HEK293T (cell line): ENCODE measurements at regions not wholly inside any gene's neighbourhood (a gene's known extent, or its start where the extent isn't known, plus 50 kb on each side); places are given as distances from the start of the nearest gene placed in this dataset.
"Not testable (repeated sequence)": the region's sequence is repeated elsewhere in the genome, so short reads cannot be mapped to it uniquely, and the experiment has no call there.

ENCODE experiments used
- CTCF ChIA-PET: fragments of 350-600 bp; formaldehyde crosslinking; extraction: SDS; loops from one replicate; lab custom pipeline; 2021; ENCODE audit warnings: antibody characterized with exemption, inconsistent platforms; lab: Yijun Ruan, JAX
- POLR2A ChIA-PET: fragments of 350-600 bp; formaldehyde crosslinking; extraction: SDS; loops from one replicate; lab custom pipeline; 2020; ENCODE audit warnings: antibody characterized with exemption, inconsistent platforms; lab: Yijun Ruan, JAX
- DNase-seq: peaks from one replicate; pipeline ENCODE4 v3.0.0; 2012; ENCODE audit warnings: mixed read lengths; ENCODE audit errors: extremely low spot score
- ARNT ChIP-seq: fragments of 450-650 bp; IDR thresholded peaks from 2 replicates; pipeline ENCODE4 v1.6.1; 2017; ENCODE audit warnings: mild to moderate bottlenecking
- BHLHE40 ChIP-seq: fragments of 450-650 bp; IDR thresholded peaks from 2 replicates; pipeline ENCODE4 v1.6.1; 2016; ENCODE audit warnings: mild to moderate bottlenecking, moderate library complexity, borderline replicate concordance
- CTBP1 ChIP-seq: fragments of 450-650 bp; IDR thresholded peaks from 2 replicates; pipeline ENCODE4 v1.6.1; 2016; ENCODE audit warnings: borderline replicate concordance
- ELF4 ChIP-seq: fragments of 450-650 bp; IDR thresholded peaks from 2 replicates; pipeline ENCODE4 v1.6.1; 2017; ENCODE audit warnings: antibody characterized with exemption
- FOXA1 ChIP-seq: fragments of 450-650 bp; IDR thresholded peaks from 2 replicates; pipeline ENCODE4 v1.6.1; 2016; ENCODE audit warnings: mild to moderate bottlenecking
- FOXK2 ChIP-seq: fragments of 450-650 bp; IDR thresholded peaks from 2 replicates; pipeline ENCODE4 v1.6.1; 2016; ENCODE audit warnings: mild to moderate bottlenecking
- FOXM1 ChIP-seq: fragments of 450-650 bp; IDR thresholded peaks from 2 replicates; pipeline ENCODE4 v1.6.1; 2017; ENCODE audit warnings: mild to moderate bottlenecking, borderline replicate concordance
- HDGF ChIP-seq: fragments of 450-650 bp; IDR thresholded peaks from 2 replicates; pipeline ENCODE4 v1.6.1; 2017; ENCODE audit warnings: antibody characterized with exemption, borderline replicate concordance
- L3MBTL2 ChIP-seq: fragments of 450-650 bp; conservative IDR thresholded peaks from 2 replicates; pipeline ENCODE4 v1.6.1; 2016; ENCODE audit warnings: mild to moderate bottlenecking
- LEF1 ChIP-seq: fragments of 450-650 bp; IDR thresholded peaks from 2 replicates; pipeline ENCODE4 v1.6.1; 2017; ENCODE audit warnings: mild to moderate bottlenecking, borderline replicate concordance
- NFRKB ChIP-seq: fragments of 450-650 bp; IDR thresholded peaks from 2 replicates; pipeline ENCODE4 v1.6.1; 2016; ENCODE audit warnings: mild to moderate bottlenecking, moderate library complexity
- SP1 ChIP-seq: fragments of 450-650 bp; IDR thresholded peaks from 2 replicates; pipeline ENCODE4 v1.6.1; 2017
- SUZ12 ChIP-seq: fragments of 450-650 bp; IDR thresholded peaks from 2 replicates; pipeline ENCODE4 v1.6.1; 2016; ENCODE audit warnings: mild to moderate bottlenecking
- TARDBP ChIP-seq: fragments of 450-650 bp; IDR thresholded peaks from 2 replicates; pipeline ENCODE4 v1.6.1; 2016
- ZNF384 ChIP-seq: fragments of 450-650 bp; IDR thresholded peaks from 2 replicates; pipeline ENCODE4 v1.6.1; 2016
- TF ChIP-seq, protein P1 (sequence below): fragments of 450-650 bp; IDR thresholded peaks from 2 replicates; pipeline ENCODE4 v1.6.1; 2016

GRCh38 chr15:45871121-45871855 is 236.5 kb downstream of the SQOR start:
- DNase-seq, result no peak
- ChIA-PET CTCF (no interaction called here), POLR2A (no interaction called here)
- no peak for TF ChIP-seq ARNT
- TF ChIP-seq SUZ12, result no peak
- TF ChIP-seq CTBP1, result no peak
- no peak for TF ChIP-seq FOXA1
- TF ChIP-seq, protein P1, sequence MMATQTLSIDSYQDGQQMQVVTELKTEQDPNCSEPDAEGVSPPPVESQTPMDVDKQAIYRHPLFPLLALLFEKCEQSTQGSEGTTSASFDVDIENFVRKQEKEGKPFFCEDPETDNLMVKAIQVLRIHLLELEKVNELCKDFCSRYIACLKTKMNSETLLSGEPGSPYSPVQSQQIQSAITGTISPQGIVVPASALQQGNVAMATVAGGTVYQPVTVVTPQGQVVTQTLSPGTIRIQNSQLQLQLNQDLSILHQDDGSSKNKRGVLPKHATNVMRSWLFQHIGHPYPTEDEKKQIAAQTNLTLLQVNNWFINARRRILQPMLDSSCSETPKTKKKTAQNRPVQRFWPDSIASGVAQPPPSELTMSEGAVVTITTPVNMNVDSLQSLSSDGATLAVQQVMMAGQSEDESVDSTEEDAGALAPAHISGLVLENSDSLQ, result no peak
- TF ChIP-seq FOXK2, result no peak
- no peak for TF ChIP-seq L3MBTL2
- no peak for TF ChIP-seq TARDBP
- TF ChIP-seq HDGF, result no peak
- TF ChIP-seq LEF1, result no peak
- no peak for TF ChIP-seq SP1
- no peak for TF ChIP-seq FOXM1
- no peak for TF ChIP-seq NFRKB
- TF ChIP-seq ZNF384, result no peak
- no peak for TF ChIP-seq BHLHE40
- no peak for TF ChIP-seq ELF4

- TF ChIP-seq FOXK2 (no peak), ARNT (no peak), NFRKB (no peak), CTBP1 (no peak), HDGF (no peak), TARDBP (no peak), SP1 (no peak), FOXM1 (no peak), ELF4 (no peak), FOXA1 (no peak), SUZ12 (no peak)
- TF ChIP-seq, protein P1, result no peak
These were observed 239.0 kb downstream of the SQOR start for GRCh38 chr15:45873781-45874180.

GRCh38 chr15:45874566-45874965 is 239.7 kb downstream of the SQOR start:
- POLR2A ChIA-PET, DNase-seq: not testable (repeated sequence)
- CTCF ChIA-PET, result interaction anchor here (0.6 kb wide), 1 partner anchor 169 kb away, joined by 3 read pairs; no protein-coding TSS in a partner anchor

More at GRCh38 chr15:45873781-45874180, 239.0 kb downstream of the SQOR start:
- ChIA-PET CTCF (no interaction called here), POLR2A (no interaction called here)
- no peak for DNase-seq

- no peak for TF ChIP-seq HDGF
- TF ChIP-seq LEF1, result no peak
- no peak for TF ChIP-seq ELF4
- no peak for TF ChIP-seq FOXM1
- TF ChIP-seq TARDBP, result no peak
- TF ChIP-seq NFRKB, result no peak
- no peak for TF ChIP-seq BHLHE40
- TF ChIP-seq CTBP1, result no peak
- TF ChIP-seq ZNF384, result no peak
- no peak for TF ChIP-seq FOXA1
- no peak for TF ChIP-seq L3MBTL2
- TF ChIP-seq ARNT, result no peak
- TF ChIP-seq, protein P1, result no peak
- TF ChIP-seq SP1, result no peak
- no peak for TF ChIP-seq SUZ12
- TF ChIP-seq FOXK2, result no peak
- no peak for DNase-seq
- ChIA-PET POLR2A (no interaction called here), CTCF (no interaction called here)
These were observed 249.5 kb downstream of the SQOR start for GRCh38 chr15:45884289-45884688.

- POLR2A ChIA-PET, result no interaction called here
- CTCF ChIA-PET, result no interaction called here
- no peak for DNase-seq
- TF ChIP-seq HDGF (no peak), FOXK2 (no peak), NFRKB (no peak), FOXM1 (no peak), L3MBTL2 (no peak), LEF1 (no peak), ELF4 (no peak), BHLHE40 (no peak)
- TF ChIP-seq, protein P1, result no peak
These were observed 250.1 kb downstream of the SQOR start for GRCh38 chr15:45884755-45885445.
